ENCODE measurements at regions not wholly inside any gene's neighbourhood (a gene's known extent, or its start where the extent isn't known, plus 50 kb on each side); places are given as distances from the start of the nearest gene placed in this dataset.
"Not testable (repeated sequence)": the region's sequence is repeated elsewhere in the genome, so short reads cannot be mapped to it uniquely, and the experiment has no call there.

DNA sequence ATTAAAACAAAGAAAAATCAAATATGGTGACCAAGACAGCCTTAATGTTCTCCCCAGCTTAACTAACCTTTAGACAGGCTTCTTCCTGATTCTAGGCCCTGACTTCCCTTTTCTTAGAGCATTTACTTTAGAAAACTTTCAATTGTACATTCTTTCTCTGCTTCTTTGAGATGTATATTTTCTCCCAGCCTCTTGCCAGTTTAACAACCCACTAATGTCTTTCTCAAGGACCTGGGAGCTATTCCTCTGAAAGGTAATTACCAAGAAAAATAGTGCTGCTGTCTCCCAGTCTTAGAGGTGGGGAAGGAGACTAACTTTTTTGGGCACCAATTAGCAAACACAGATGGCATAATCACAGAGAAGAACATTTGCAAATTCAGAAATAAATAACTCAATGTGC, 62.8 kb upstream of the KCNQ5 start:
- Mint-ChIP-seq H3K27ac (ENCODE audit: unreplicated experiment) (no peak overlapping the region), H3K9me3 (ENCODE audit: unreplicated experiment) (no peaks in the 10 kb centered on the region), H3K4me3 (ENCODE audit: unreplicated experiment) (no peak overlapping the region), H3K36me3 (ENCODE audit: unreplicated experiment) (no peaks in the 10 kb centered on the region), H3K27me3 (ENCODE audit: unreplicated experiment) (no peaks in the 10 kb centered on the region), H3K4me1 (ENCODE audit: unreplicated experiment) (peaks cover 22% of the 10 kb centered on the region)
- DNase-seq (ENCODE audit: extremely low spot score, unreplicated experiment): no peak
- TF ChIP-seq, protein P1, sequence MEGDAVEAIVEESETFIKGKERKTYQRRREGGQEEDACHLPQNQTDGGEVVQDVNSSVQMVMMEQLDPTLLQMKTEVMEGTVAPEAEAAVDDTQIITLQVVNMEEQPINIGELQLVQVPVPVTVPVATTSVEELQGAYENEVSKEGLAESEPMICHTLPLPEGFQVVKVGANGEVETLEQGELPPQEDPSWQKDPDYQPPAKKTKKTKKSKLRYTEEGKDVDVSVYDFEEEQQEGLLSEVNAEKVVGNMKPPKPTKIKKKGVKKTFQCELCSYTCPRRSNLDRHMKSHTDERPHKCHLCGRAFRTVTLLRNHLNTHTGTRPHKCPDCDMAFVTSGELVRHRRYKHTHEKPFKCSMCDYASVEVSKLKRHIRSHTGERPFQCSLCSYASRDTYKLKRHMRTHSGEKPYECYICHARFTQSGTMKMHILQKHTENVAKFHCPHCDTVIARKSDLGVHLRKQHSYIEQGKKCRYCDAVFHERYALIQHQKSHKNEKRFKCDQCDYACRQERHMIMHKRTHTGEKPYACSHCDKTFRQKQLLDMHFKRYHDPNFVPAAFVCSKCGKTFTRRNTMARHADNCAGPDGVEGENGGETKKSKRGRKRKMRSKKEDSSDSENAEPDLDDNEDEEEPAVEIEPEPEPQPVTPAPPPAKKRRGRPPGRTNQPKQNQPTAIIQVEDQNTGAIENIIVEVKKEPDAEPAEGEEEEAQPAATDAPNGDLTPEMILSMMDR (IDR thresholded peaks at IDR 0.05): no peak

DNA sequence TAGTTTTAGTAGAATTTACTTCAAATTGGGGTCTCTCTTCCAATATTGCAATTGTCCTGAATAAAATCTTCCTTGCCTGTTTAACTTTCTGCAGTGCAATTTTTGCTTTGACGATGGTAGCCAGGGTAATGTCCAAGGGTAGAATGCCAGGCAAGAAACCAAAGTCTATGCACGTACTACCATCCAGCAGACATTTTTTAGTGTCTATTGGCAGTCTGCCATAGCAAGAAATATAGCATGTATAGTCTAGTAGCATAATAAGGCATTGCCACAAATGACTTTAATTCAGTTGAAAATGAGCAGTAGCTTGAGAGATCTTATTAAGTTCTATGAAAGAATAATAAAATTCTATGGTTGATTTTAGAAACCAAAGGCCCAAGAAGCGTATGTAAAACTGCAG, 62.3 kb upstream of the KCNQ5 start:
- DNase-seq (ENCODE audit: extremely low spot score, unreplicated experiment): no peak
- Mint-ChIP-seq H3K4me3 (ENCODE audit: unreplicated experiment) (no peak overlapping the region), H3K36me3 (ENCODE audit: unreplicated experiment) (no peaks in the 10 kb centered on the region), H3K27me3 (ENCODE audit: unreplicated experiment) (no peaks in the 10 kb centered on the region), H3K4me1 (ENCODE audit: unreplicated experiment) (peaks cover 17% of the 10 kb centered on the region), H3K27ac (ENCODE audit: unreplicated experiment) (no peak overlapping the region), H3K9me3 (ENCODE audit: unreplicated experiment) (no peaks in the 10 kb centered on the region)
- TF ChIP-seq, protein P1 (IDR thresholded peaks at IDR 0.05): no peak

DNA sequence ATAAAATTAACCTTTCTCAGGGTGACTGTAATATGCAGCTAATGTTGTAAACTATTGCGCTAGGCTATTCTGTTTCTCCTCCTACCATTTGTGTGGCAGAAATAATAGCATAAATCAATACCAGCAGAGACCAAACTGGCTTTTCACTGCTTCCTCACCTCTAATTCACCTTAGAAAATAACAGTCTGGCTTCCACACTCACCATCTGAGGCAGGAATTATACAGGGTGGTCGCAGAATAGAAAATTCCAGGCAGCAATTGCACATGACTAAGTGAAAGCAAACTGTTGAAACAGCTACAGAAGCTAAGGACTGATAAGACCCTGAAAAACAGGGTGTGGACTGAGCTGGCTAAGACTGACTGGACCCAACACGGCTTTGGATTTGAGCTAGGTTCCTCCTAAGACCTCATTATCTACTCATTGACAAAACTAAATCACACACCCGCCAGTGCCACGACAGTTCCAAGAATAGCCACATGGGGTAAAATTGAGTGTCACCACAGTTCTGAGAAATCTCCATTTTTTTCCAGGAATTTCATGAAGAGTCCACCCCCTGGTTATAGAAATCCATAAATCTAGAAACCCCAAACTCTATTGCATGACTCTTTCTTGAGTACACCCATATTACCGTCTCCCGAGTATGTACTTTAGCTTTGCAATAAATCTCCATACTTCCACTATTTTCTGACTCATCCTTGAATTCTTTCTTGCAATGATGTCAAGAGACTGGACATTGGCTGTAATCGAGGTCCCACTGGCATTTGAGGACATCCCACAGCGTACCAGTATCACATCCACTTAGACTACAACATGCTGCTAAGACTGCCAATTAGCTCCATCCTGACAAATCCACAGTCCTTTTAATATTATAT, 60.9 kb upstream of the KCNQ5 start:
- no peak overlapping the region for H3K27ac Mint-ChIP-seq (ENCODE audit: unreplicated experiment)

DNA sequence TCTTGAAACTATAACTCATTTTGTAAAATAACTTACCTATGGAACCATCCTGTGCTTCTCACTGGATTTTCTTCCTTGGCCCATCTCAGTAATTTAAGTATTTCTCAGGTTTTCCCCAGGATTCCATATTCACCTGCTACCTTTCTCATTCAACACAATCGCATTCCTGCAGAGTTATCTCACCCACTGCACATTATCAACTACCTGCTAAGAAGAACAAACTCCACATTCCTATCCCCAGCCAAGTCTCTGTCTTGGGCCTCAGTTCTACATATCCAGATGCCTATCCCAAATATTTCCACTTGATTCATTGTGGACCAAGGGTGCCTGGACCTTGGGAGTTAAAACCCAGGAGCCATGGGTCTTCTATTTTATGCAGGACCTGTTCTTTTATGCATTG, 60.2 kb upstream of the KCNQ5 start:
- Mint-ChIP-seq H3K4me1 (ENCODE audit: unreplicated experiment) (peaks cover 2% of the 10 kb centered on the region), H3K27ac (ENCODE audit: unreplicated experiment) (no peak overlapping the region), H3K36me3 (ENCODE audit: unreplicated experiment) (no peaks in the 10 kb centered on the region), H3K9me3 (ENCODE audit: unreplicated experiment) (no peaks in the 10 kb centered on the region), H3K4me3 (ENCODE audit: unreplicated experiment) (no peak overlapping the region), H3K27me3 (ENCODE audit: unreplicated experiment) (no peaks in the 10 kb centered on the region)
- DNase-seq (ENCODE audit: extremely low spot score, unreplicated experiment): no peak
- TF ChIP-seq, protein P1 (IDR thresholded peaks at IDR 0.05): no peak

More for the DNA sequence above, 60.9 kb upstream of the KCNQ5 start:
- no peak for DNase-seq (ENCODE audit: extremely low spot score, unreplicated experiment)
- peaks cover 4% of the 10 kb centered on the region for H3K4me1 Mint-ChIP-seq (ENCODE audit: unreplicated experiment)
- H3K4me3 Mint-ChIP-seq (ENCODE audit: unreplicated experiment): no peak overlapping the region
- no peaks in the 10 kb centered on the region for H3K27me3 Mint-ChIP-seq (ENCODE audit: unreplicated experiment)
- H3K36me3 Mint-ChIP-seq (ENCODE audit: unreplicated experiment): no peaks in the 10 kb centered on the region
- H3K9me3 Mint-ChIP-seq (ENCODE audit: unreplicated experiment): no peaks in the 10 kb centered on the region
- TF ChIP-seq, protein P1 (IDR thresholded peaks at IDR 0.05): no peak

DNA sequence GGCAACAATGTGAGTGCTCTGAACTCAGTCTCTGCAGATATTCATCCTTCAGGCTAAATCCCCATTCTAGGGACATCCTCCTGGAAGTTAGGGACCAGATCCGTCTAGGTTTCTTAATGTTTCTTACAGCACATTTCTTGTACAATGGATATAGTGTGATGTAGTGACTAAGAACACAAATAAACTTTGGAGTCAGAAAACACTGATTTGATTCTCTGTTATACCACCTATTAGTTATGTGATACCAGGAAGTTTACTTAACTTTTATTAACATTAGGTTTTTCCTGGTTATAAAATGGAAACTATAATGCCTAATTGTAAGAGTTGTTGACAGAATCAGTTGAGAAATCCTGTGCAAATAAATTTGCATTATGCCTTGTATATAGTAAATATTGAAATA, 57.6 kb upstream of the KCNQ5 start:
- no peak overlapping the region for H3K4me3 Mint-ChIP-seq (ENCODE audit: unreplicated experiment)
- peaks cover 2% of the 10 kb centered on the region for H3K4me1 Mint-ChIP-seq (ENCODE audit: unreplicated experiment)
- H3K27ac Mint-ChIP-seq (ENCODE audit: unreplicated experiment): no peak overlapping the region
- no peak for DNase-seq (ENCODE audit: extremely low spot score, unreplicated experiment)
- TF ChIP-seq, protein P1 (IDR thresholded peaks at IDR 0.05): no peak
- H3K27me3 Mint-ChIP-seq (ENCODE audit: unreplicated experiment): no peaks in the 10 kb centered on the region
- H3K9me3 Mint-ChIP-seq (ENCODE audit: unreplicated experiment): no peaks in the 10 kb centered on the region
- no peaks in the 10 kb centered on the region for H3K36me3 Mint-ChIP-seq (ENCODE audit: unreplicated experiment)

DNA sequence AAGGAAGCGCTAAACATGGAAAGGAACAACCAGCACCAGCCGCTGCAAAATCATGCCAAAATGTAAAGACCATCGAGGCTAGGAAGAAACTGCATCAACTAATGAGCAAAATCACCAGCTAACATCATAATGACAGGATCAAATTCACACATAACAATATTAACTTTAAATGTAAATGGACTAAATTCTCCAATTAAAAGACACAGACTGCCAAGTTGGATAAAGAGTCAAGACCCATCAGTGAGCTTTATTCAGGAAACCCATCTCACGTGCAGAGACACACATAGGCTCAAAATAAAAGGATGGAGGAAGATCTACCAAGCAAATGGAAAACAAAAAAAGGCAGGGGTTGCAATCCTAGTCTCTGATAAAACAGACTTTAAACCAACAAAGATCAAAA, 49.9 kb upstream of the KCNQ5 start:
- H3K9me3 Mint-ChIP-seq (ENCODE audit: unreplicated experiment); H3K27me3 Mint-ChIP-seq (ENCODE audit: unreplicated experiment); H3K4me1 Mint-ChIP-seq (ENCODE audit: unreplicated experiment); H3K4me3 Mint-ChIP-seq (ENCODE audit: unreplicated experiment); H3K36me3 Mint-ChIP-seq (ENCODE audit: unreplicated experiment); H3K27ac Mint-ChIP-seq (ENCODE audit: unreplicated experiment); DNase-seq (ENCODE audit: extremely low spot score, unreplicated experiment): not testable (repeated sequence)
